Endothelial cell of hepatic sinusoid (primary cell): ENCODE measurements at regions not wholly inside any gene's neighbourhood (a gene's known extent, or its start where the extent isn't known, plus 50 kb on each side); places are given as distances from the start of the nearest gene placed in this dataset.

Experiments
- in situ Hi-C: cut with HindIII; loops from 2 replicates; pipeline ENCODE4 v1.10.0; 2017; ENCODE audit warnings: low sequenced_read_pairs

DNA sequence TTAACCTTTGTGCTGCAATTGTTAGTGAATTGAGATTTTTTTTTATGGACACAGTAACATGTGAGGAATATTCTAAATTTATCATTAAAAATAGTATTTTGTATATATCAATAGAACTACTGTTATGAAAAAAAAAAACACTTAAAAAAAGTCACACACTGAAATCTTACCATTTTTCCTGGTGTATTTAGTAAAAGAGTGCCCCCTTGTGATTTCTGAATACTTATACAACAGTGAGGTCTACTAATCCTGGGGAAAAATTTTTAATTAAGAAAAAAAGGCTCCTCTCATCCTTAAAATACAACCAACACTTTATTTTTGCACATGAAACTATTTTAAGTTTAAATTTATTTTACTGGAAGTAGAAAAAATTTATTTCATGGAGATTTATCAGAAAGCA, 56.4 kb upstream of the SPOCK3 start:
- in situ Hi-C loops = no loop called here

DNA sequence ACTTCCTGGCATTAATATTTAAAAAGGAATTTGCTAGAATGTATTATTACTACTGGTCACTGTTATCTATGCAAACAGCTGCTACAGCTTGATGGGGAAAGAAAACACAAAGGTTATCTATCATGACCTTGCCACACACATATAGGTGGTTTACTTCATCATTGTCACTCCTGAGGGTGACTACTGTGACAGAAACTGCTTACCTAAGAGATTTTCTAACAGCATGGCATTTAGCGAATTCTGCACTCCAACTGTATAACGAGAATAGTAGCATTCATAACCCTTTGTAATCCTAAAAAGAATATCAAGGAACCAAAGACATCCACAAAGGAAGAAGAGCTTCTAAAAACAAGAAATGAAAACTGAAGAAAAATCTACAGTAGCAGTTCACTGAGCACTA, 74.6 kb upstream of the SPOCK3 start:
- in situ Hi-C loops = no loop called here

- in situ Hi-C loops = no loop called here
These were observed 87.0 kb upstream of the SPOCK3 start for GRCh38 chr4:167321299-167321698.

DNA sequence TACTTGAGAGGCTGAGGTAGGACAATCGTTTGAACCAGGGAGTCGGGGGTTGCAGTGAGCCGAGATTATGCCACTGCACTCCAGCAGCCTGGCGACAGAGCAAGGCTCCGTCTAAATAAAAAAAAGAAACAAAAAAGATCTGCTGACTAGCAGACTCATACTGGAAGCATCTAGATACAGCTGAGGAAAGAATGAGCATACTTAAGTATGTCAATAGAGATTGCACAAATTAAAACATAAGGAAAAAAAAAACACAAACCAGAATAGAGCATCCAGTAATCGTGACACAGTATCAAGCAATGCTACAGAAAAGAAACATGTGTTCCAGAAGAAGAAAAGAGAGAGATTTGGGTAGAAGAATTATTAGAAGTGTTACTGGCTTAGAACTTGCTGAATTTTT, 105.5 kb upstream of the SPOCK3 start:
- in situ Hi-C loops = no loop called here

DNA sequence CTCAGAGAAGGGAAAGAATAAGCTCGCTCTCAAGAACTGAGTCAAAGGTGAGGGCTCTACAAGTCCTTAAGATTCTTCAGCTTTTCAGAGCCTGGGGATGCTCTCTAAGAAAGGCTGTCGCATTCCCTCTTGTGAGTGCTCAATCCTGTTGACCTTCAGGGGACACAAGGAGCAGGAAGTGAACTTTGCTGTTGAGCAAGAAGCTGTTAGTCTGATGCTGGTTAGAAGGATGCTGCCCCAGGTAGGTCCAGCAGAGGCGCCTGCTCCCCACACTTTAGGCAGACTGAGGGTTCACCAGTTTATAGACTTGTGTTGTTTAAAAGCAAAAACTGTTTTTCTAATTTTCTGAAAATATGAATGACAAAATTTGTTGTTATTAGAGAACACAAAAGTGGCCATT, 125.4 kb upstream of the SPOCK3 start:
- in situ Hi-C loops = no loop called here

- in situ Hi-C loops = no loop called here
These were observed 145.0 kb upstream of the SPOCK3 start for GRCh38 chr4:167379076-167379835.

- in situ Hi-C loops = no loop called here
These were observed 146.7 kb upstream of the SPOCK3 start for GRCh38 chr4:167380964-167381363.

DNA sequence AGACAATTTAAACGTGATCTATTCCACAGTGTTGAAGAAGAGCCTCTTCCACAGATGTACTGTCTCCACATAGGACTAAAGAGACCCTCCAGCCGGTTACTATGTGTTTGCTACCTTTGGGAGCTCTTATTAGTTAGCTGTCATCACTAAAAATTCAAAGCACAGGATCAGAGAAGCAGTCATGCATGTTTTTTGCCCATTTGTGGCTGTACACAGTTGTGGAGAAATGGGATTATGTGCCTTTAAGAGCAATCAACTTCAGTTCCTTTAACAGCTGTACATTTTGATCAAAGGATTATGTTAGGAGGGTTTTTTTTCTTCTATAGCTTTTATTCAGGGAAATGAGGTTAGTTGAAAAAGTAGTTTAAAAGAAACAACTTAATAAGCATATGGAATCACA, 149.0 kb upstream of the SPOCK3 start:
- in situ Hi-C loops = no loop called here

DNA sequence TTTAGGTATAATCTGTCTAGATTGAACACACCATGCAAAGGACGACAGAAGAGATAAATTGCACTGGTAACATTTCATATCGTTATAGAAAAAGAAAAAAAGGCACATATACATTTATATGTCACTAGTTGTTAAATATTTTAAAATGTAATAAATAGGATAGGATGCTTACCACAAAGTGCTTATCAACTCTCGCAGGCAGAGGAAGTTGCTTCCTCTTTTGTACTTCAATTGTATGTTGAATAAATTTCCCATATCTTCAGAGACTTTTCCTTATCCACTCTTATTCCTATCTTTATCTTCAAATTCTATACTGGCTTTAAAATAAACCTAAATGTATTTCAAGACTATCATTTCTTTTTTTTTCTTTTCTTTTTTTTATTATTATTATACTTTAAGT, 163.3 kb upstream of the SPOCK3 start:
- in situ Hi-C loops = no loop called here

GRCh38 chr4:167399201-167399600, 164.9 kb upstream of the SPOCK3 start:
- in situ Hi-C loops = no loop called here

- in situ Hi-C loops = no loop called here
These were observed 171.9 kb upstream of the SPOCK3 start for GRCh38 chr4:167406181-167406580.

- in situ Hi-C loops = no loop called here
These were observed 181.2 kb upstream of the SPOCK3 start for GRCh38 chr4:167415461-167415860.

- in situ Hi-C loops = no loop called here
These were observed 185.3 kb upstream of the SPOCK3 start for GRCh38 chr4:167419468-167420140.

- in situ Hi-C loops = no loop called here
These were observed 186.9 kb upstream of the SPOCK3 start for GRCh38 chr4:167421201-167421600.

DNA sequence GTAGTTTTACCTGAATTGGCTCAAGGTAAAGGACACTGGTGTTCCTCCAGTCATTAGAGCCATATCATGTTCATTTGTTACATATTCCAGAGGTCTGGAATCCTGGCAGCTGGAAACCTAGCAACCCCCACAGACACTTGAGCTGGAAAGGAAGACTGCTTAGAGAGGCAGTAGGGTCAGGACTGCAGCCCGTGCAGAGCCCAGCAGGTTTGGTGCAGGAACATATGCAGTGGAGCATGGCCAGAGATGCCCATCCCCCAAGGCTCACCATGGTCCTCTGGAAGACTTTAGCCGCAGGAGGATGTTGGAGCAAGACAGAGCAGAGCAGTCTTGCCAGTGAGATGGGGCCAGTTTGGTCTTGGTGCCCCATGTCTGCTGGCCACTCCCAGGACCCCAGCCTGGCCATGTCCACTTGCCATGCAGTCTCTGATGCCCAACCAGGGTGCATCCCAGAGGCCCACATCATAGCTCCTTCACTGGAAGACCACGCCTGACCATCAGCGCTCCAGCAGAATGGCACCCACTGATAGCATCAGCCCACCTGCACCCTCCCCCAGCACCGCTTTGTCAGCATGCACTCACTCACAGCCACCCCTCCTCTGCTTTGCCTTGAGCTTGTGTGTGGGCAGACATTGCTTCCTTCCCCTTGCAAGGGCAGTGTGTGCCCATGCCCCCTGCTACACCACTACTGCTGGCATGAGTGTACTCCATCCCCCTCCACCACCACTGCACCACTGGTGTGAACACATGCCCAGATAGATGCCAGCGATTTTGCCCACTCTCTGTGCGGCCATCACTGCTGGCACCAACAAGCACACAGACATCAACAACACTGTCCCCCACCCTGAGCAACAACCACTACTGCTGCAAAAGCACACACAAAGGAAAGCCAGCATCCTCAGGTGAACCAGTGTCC, 190.3 kb upstream of the SPOCK3 start:
- in situ Hi-C loops = no loop called here

- in situ Hi-C loops = no loop called here
These were observed 193.9 kb upstream of the SPOCK3 start for GRCh38 chr4:167428156-167428555.

GRCh38 chr4:167431371-167431770, 197.1 kb upstream of the SPOCK3 start:
- in situ Hi-C loops = no loop called here

GRCh38 chr4:167435786-167436185, 201.5 kb upstream of the SPOCK3 start:
- in situ Hi-C loops = no loop called here

GRCh38 chr4:167443841-167444240, 209.5 kb upstream of the SPOCK3 start:
- in situ Hi-C loops = no loop called here

DNA sequence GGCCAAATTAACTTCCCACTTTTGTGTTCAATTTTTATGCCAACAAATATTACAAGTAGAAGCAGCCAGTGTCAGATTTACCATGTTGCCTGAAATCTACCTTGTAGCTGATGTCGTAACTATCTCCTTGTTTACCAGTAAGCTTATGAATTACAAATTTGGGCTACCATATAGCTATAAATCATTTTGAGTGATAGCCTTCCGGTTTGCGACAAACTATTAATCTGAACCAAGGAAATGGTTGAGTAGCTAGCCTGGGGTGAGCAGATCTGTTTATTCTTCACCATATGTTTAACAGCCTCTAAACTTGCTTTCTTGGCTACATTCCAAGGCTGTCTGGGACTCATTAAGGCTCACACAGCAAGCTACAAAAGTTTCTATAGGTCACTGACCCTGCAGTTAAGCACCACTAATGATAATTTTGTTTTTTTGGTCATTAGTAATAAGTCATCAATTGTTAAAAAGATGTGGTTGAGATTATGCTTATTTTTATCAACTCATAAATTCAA, 218.7 kb upstream of the SPOCK3 start:
- in situ Hi-C loops = no loop called here

DNA sequence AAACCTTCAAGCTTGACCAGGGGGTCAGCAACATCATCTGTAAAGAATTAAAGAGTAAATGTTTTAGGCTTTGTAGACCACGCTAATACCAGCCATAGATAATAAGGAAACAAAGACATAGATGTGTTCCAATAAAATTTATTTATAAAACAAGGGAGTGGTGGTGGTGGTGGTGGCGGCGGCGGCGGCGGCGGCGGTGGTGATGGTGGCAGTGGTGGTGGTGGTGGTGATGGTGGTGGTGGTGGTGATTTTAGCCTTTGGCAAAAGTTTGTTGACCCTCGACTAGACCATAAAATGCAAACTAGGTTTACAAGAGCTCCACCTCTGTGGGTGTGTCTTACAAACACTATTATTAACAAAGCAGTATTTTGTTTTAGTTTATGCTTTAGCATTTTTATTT, 222.3 kb upstream of the SPOCK3 start:
- in situ Hi-C loops = loop anchor here (5.0 kb wide), 1 partner anchor 84 kb away; no protein-coding TSS in a partner anchor
